H1 (cell line): ENCODE measurements at regions not wholly inside any gene's neighbourhood (a gene's known extent, or its start where the extent isn't known, plus 50 kb on each side); places are given as distances from the start of the nearest gene placed in this dataset.

Experiments used
- CTCF ChIA-PET: fragments of 300-600 bp; sonication (Branson Sonifier 250); formaldehyde crosslinking; loops from one replicate; lab custom pipeline; 2021; ENCODE audit not compliant: partially characterized antibody; lab: Charles Lee
- POLR2A ChIA-PET: fragments of 300-600 bp; sonication (Branson Sonifier 250); formaldehyde crosslinking; loops from one replicate; lab custom pipeline; 2021; ENCODE audit warnings: inconsistent platforms; ENCODE audit not compliant: partially characterized antibody; lab: Charles Lee
- DNase-seq, 2 experiments: peaks; one replicate each; pipeline versions ENCODE4 v3.0.0 to v3.0.0-alpha.2; 2010 to 2022; ENCODE audit warnings: low spot score in 2 of 2, low read depth in 1 of 2, mixed read lengths in 1 of 2
- FAIRE-seq: peaks from 2 replicates; lab custom pipeline; 2011; peaks lifted over from hg19 to GRCh38; lab: Jason Lieb, UNC
- H2AFZ ChIP-seq: 2 replicates; pipeline ENCODE4 v1.8.1; 2012; ENCODE audit warnings: low read length, inconsistent platforms
- H2AK5ac ChIP-seq: 2 replicates; pipeline ENCODE4 v1.6.1; 2013; ENCODE audit warnings: low read depth, low read length
- H2BK120ac ChIP-seq: replicated peaks from 2 replicates; pipeline ENCODE3; 2013; ENCODE audit warnings: low read depth, low read length, inconsistent platforms
- H2BK12ac ChIP-seq: 2 replicates; pipeline ENCODE4 v1.6.1; 2013; ENCODE audit warnings: low read depth, low read length
- H2BK15ac ChIP-seq: 2 replicates; pipeline ENCODE4 v1.6.1; 2013; ENCODE audit warnings: low read length
- H2BK20ac ChIP-seq: 2 replicates; pipeline ENCODE4 v1.6.1; 2013; ENCODE audit warnings: low read length
- H2BK5ac ChIP-seq: 2 replicates; pipeline ENCODE4 v1.6.1; 2013; ENCODE audit warnings: low read depth, low read length
- H3K14ac ChIP-seq: 2 replicates; pipeline ENCODE4 v1.6.1; 2013; ENCODE audit warnings: inconsistent platforms; ENCODE audit not compliant: insufficient read length
- H3K18ac ChIP-seq: 2 replicates; pipeline ENCODE4 v1.6.1; 2013; ENCODE audit warnings: low read length; ENCODE audit errors: extremely low read depth
- H3K23ac ChIP-seq: 2 replicates; pipeline ENCODE4 v1.6.1; 2013; ENCODE audit warnings: inconsistent platforms; ENCODE audit not compliant: insufficient read length
- H3K23me2 ChIP-seq: 2 replicates; pipeline ENCODE4 v1.6.1; 2013; ENCODE audit warnings: low read depth, low read length
- H3K27ac ChIP-seq: 2 replicates; pipeline ENCODE4 v1.6.1; 2011; ENCODE audit warnings: low read depth, low read length, inconsistent platforms
- H3K27me3 ChIP-seq, 4 experiments: replicated peaks in 1 of 4; 1 replicate in 1 of 4; 2 replicates in 3 of 4; pipeline versions ENCODE4 v1.6.1 to v1.8.1; 2011 to 2013; ENCODE audit warnings: low read length in 3 of 4, mild to moderate bottlenecking in 3 of 4, inconsistent platforms in 2 of 4, mixed read lengths in 2 of 4, moderate library complexity in 1 of 4; ENCODE audit not compliant: control insufficient read depth in 3 of 4, insufficient read depth in 3 of 4; ENCODE audit errors: extremely low read depth in 1 of 4
- H3K36me3 ChIP-seq, 4 experiments: 2 replicates each; pipeline versions ENCODE4 v1.6.1 to v1.8.1; 2011 to 2013; ENCODE audit warnings: mild to moderate bottlenecking in 4 of 4, low read length in 3 of 4, moderate library complexity in 2 of 4, control low read depth in 1 of 4, inconsistent platforms in 1 of 4; ENCODE audit not compliant: insufficient read depth in 4 of 4, control insufficient read depth in 2 of 4
- H3K4ac ChIP-seq: replicated peaks from 2 replicates; pipeline ENCODE3; 2013; ENCODE audit warnings: low read length, low read depth, mixed read lengths, inconsistent platforms; ENCODE audit not compliant: insufficient read length
- H3K4me1 ChIP-seq, 4 experiments: replicated peaks in 1 of 4; 1 replicate in 1 of 4; 2 replicates in 3 of 4; pipeline versions ENCODE4 v1.6.1 to v1.8.1; 2011 to 2013; ENCODE audit warnings: low read length in 3 of 4, inconsistent platforms in 2 of 4, mixed read lengths in 1 of 4; ENCODE audit not compliant: insufficient read depth in 4 of 4, control insufficient read depth in 3 of 4
- H3K4me2 ChIP-seq, 2 experiments: 2 replicates each; pipeline versions ENCODE4 v1.6.1 to v1.8.1; 2011 to 2013; ENCODE audit warnings: low read depth in 2 of 2, low read length in 2 of 2, control low read depth in 1 of 2, inconsistent platforms in 1 of 2, mild to moderate bottlenecking in 1 of 2; ENCODE audit not compliant: insufficient read depth in 1 of 2
- H3K4me3 ChIP-seq, 4 experiments: fragments of 200-600, 300-600 bp in 1 of 4; sonication (generic), shearing (Covaris generic), sonication (Bioruptor Twin) in 1 of 4; 2 replicates each; pipeline versions ENCODE4 v1.5.1 to v1.8.1; 2011 to 2016; ENCODE audit warnings: low read length in 4 of 4, low read depth in 3 of 4, control low read depth in 2 of 4, inconsistent platforms in 2 of 4, mild to moderate bottlenecking in 2 of 4, mixed read lengths in 1 of 4, moderate library complexity in 1 of 4; ENCODE audit not compliant: insufficient read depth in 2 of 4; ENCODE audit errors: extremely low read depth in 1 of 4
- H3K56ac ChIP-seq: replicated peaks from 2 replicates; pipeline ENCODE3; 2013; ENCODE audit warnings: low read depth, mild to moderate bottlenecking, mixed read lengths, low read length, inconsistent platforms; ENCODE audit not compliant: insufficient read length
- H3K79me1 ChIP-seq: 2 replicates; pipeline ENCODE4 v1.6.1; 2013; ENCODE audit warnings: low read depth, low read length, control low read depth
- H3K79me2 ChIP-seq, 2 experiments: 2 replicates each; pipeline versions ENCODE4 v1.6.1 to v1.8.1; 2012 to 2013; ENCODE audit warnings: low read length in 2 of 2, mild to moderate bottlenecking in 2 of 2, inconsistent platforms in 1 of 2; ENCODE audit not compliant: insufficient read depth in 2 of 2, control insufficient read depth in 1 of 2
- H3K9ac ChIP-seq, 4 experiments: replicated peaks in 1 of 4; 1 replicate in 1 of 4; 2 replicates in 3 of 4; pipeline versions ENCODE4 v1.6.1 to v1.8.1; 2011 to 2013; ENCODE audit warnings: low read depth in 3 of 4, low read length in 3 of 4, control low read depth in 2 of 4, mild to moderate bottlenecking in 2 of 4, moderate library complexity in 2 of 4, inconsistent platforms in 1 of 4; ENCODE audit errors: extremely low read depth in 1 of 4
- H3K9me3 ChIP-seq, 2 experiments: 2 replicates each; pipeline versions ENCODE4 v1.6.1 to v1.8.1; 2012 to 2013; ENCODE audit warnings: mild to moderate bottlenecking in 2 of 2, moderate library complexity in 2 of 2, control low read depth in 1 of 2, inconsistent platforms in 1 of 2, low read depth in 1 of 2, low read length in 1 of 2, mixed read lengths in 1 of 2; ENCODE audit not compliant: insufficient read depth in 2 of 2
- H4K20me1 ChIP-seq, 2 experiments: replicated peaks in 1 of 2; 2 replicates each; pipeline versions ENCODE3 to v1.8.1; 2011 to 2013; ENCODE audit warnings: inconsistent platforms in 2 of 2, low read length in 2 of 2, mild to moderate bottlenecking in 1 of 2; ENCODE audit not compliant: insufficient read depth in 2 of 2, control insufficient read depth in 1 of 2
- H4K5ac ChIP-seq: 2 replicates; pipeline ENCODE4 v1.6.1; 2013; ENCODE audit warnings: low read length, low read depth, mixed read lengths, inconsistent platforms; ENCODE audit not compliant: insufficient read length
- H4K8ac ChIP-seq: 2 replicates; pipeline ENCODE4 v1.8.0; 2013; ENCODE audit warnings: mild to moderate bottlenecking, moderate library complexity, low read length, inconsistent platforms; ENCODE audit not compliant: insufficient read depth; ENCODE audit errors: extremely low read depth
- H4K91ac ChIP-seq: replicated peaks from 2 replicates; pipeline ENCODE3; 2013; ENCODE audit warnings: low read length, mixed read lengths, inconsistent platforms; ENCODE audit not compliant: insufficient read length
- ATF2 ChIP-seq: IDR thresholded peaks from 2 replicates; pipeline ENCODE4 v1.6.1; 2012; ENCODE audit warnings: low read length, inconsistent platforms
- ATF3 ChIP-seq: IDR thresholded peaks from 2 replicates; pipeline ENCODE4 v1.6.1; 2011; ENCODE audit warnings: low read depth, mild to moderate bottlenecking, low read length; ENCODE audit not compliant: insufficient read depth
- CBX8 ChIP-seq: fragments of 300-800, 300-1000 bp; sonication (generic); IDR thresholded peaks from 2 replicates; pipeline ENCODE4 v1.7.1; 2016; ENCODE audit warnings: low read depth, low read length, borderline replicate concordance
- CHD2 ChIP-seq: IDR thresholded peaks from 2 replicates; pipeline ENCODE4 v1.6.1; 2012; ENCODE audit warnings: low read length, improper control_type of control experiment
- GTF2F1 ChIP-seq: IDR thresholded peaks from 2 replicates; pipeline ENCODE4 v1.6.1; 2012; ENCODE audit warnings: low read depth, low read length, improper control_type of control experiment, borderline replicate concordance
- JUND ChIP-seq: IDR thresholded peaks from 2 replicates; pipeline ENCODE4 v1.6.1; 2011; ENCODE audit warnings: mild to moderate bottlenecking, improper control_type of control experiment, low read length
- KDM4A ChIP-seq: IDR thresholded peaks from one replicate; pipeline ENCODE4 v1.7.1; 2012; ENCODE audit warnings: low read depth, mild to moderate bottlenecking, moderate library complexity, low read length, inconsistent platforms; ENCODE audit not compliant: severe bottlenecking
- NANOG ChIP-seq: IDR thresholded peaks from 2 replicates; pipeline ENCODE4 v1.6.1; 2011; ENCODE audit warnings: low read length, low read depth, mild to moderate bottlenecking, inconsistent platforms; ENCODE audit not compliant: insufficient read depth, poor library complexity, severe bottlenecking
- POU5F1 ChIP-seq: IDR thresholded peaks from 2 replicates; pipeline ENCODE4 v1.6.1; 2011; ENCODE audit warnings: low read depth, mild to moderate bottlenecking, low read length, moderate library complexity
- RFX5 ChIP-seq: IDR thresholded peaks from 2 replicates; pipeline ENCODE4 v1.6.1; 2011; ENCODE audit warnings: low read depth, low read length, improper control_type of control experiment, borderline replicate concordance
- SUZ12 ChIP-seq: fragments of 200-600 bp; sonication (generic); IDR thresholded peaks from 2 replicates; pipeline ENCODE4 v1.6.1; 2012; ENCODE audit warnings: mild to moderate bottlenecking, inconsistent platforms, low read length, moderate library complexity, mixed read lengths
- TBP ChIP-seq: IDR thresholded peaks from 2 replicates; pipeline ENCODE4 v1.6.1; 2011; ENCODE audit warnings: low read depth, low read length, improper control_type of control experiment
- TCF12 ChIP-seq: IDR thresholded peaks from 2 replicates; pipeline ENCODE4 v1.6.1; 2011; ENCODE audit warnings: low read depth, mild to moderate bottlenecking, low read length
- WGBS, 2 experiments: shearing (Covaris generic) in 1 of 2; methylation state at CpG; one replicate each; pipeline versions ENCODE4 v1.1.6 to v1.1.7; 2013 to 2015; ENCODE audit warnings: low lambda C conversion rate in 2 of 2, mixed read lengths in 2 of 2, inconsistent platforms in 1 of 2, low coverage in 1 of 2, missing lambda C conversion rate in 1 of 2; ENCODE audit not compliant: insufficient replicate concordance in 2 of 2, insufficient coverage in 1 of 2, insufficient read length in 1 of 2; ENCODE audit errors: extremely low coverage in 1 of 2, missing lambda C conversion rate in 1 of 2; 5-methylcytosine and 5-hydroxymethylcytosine counted together

GRCh38 chr9:135384226-135384625 is 95.4 kb upstream of the PPP1R26 start:
- FAIRE-seq = no peak
- H4K91ac ChIP-seq = no peak overlapping the region
- H2BK5ac ChIP-seq = no peak overlapping the region
- H4K5ac ChIP-seq = no peak overlapping the region
- H4K20me1 ChIP-seq = no peaks in the 10 kb centered on the region
- no peak overlapping the region for H3K23ac ChIP-seq
- no peaks in the 10 kb centered on the region for H3K9me3 ChIP-seq
- ChIA-PET POLR2A (no interaction called here), CTCF (no interaction called here)
- no peak overlapping the region for H2AK5ac ChIP-seq
- H3K14ac ChIP-seq = no peak overlapping the region
- H3K79me1 ChIP-seq = no peaks in the 10 kb centered on the region
- WGBS, 2 experiments = 95% methylated on average over 12 of the region's 13 CpGs; no CpG with 5 or more reads in 1 of the 2 experiments
- H3K79me2 ChIP-seq = no peaks in the 10 kb centered on the region
- DNase-seq = no peak
- no peaks in the 10 kb centered on the region for H3K36me3 ChIP-seq
- H2AFZ ChIP-seq = no peak overlapping the region
- no peak overlapping the region for H3K4me2 ChIP-seq
- H3K4ac ChIP-seq = no peak overlapping the region
- H3K23me2 ChIP-seq = no peaks in the 10 kb centered on the region; the same call in 1 of the 2 replicates
- no peak overlapping the region for H3K56ac ChIP-seq
- peak overlapping the region; percentile 57; the same call in 1 of the 2 replicates for H4K8ac ChIP-seq
- no peak overlapping the region for H3K9ac ChIP-seq
- H3K4me1 ChIP-seq = no peaks in the 10 kb centered on the region
- H3K27me3 ChIP-seq = no peaks in the 10 kb centered on the region
- H3K27ac ChIP-seq = no peak overlapping the region
- H2BK120ac ChIP-seq = no peak overlapping the region
- H2BK15ac ChIP-seq = no peak overlapping the region
- no peak overlapping the region for H3K18ac ChIP-seq
- H2BK20ac ChIP-seq = no peak overlapping the region
- no peak overlapping the region for H3K4me3 ChIP-seq
- H2BK12ac ChIP-seq = no peak overlapping the region
- TF ChIP-seq NANOG (no peak), SUZ12 (no peak), CHD2 (no peak), ATF2 (no peak), GTF2F1 (no peak), ATF3 (no peak), TBP (no peak), JUND (no peak), KDM4A (no peak), CBX8 (no peak), RFX5 (no peak), POU5F1 (no peak), TCF12 (no peak)
